ENCODE measurements at regions not wholly inside any gene's neighbourhood (a gene's known extent, or its start where the extent isn't known, plus 50 kb on each side); places are given as distances from the start of the nearest gene placed in this dataset.
A peak's percentile ranks its signal among the peaks of the same experiment; 100 is the strongest.

DNA sequence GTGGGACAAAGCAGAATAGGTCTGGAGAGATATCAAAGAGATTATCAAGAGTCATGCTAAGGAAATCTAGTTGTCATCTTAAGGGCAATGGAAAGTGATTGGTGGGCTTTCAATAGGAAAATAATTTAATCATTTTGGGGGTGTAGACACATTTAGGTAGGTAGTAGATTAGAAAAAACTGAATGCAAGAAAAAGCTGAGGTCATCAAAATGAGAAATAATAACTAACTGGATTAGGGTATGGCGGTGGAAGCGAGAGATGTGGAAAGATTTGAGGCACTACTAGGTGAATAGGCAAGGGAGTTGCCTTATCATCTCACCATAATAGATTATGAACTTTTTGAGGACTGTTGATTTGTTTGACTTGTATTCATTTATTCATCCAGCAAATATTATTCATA is 393.2 kb upstream of the ZNF608 start:
- H3K9me3 ChIP-seq = no peaks in the 10 kb centered on the region
- ATAC-seq (no peak), DNase-seq (no peak)
- no peak for TF ChIP-seq POLR2A (IDR thresholded peaks at IDR 0.05)
- TF ChIP-seq, protein P1, sequence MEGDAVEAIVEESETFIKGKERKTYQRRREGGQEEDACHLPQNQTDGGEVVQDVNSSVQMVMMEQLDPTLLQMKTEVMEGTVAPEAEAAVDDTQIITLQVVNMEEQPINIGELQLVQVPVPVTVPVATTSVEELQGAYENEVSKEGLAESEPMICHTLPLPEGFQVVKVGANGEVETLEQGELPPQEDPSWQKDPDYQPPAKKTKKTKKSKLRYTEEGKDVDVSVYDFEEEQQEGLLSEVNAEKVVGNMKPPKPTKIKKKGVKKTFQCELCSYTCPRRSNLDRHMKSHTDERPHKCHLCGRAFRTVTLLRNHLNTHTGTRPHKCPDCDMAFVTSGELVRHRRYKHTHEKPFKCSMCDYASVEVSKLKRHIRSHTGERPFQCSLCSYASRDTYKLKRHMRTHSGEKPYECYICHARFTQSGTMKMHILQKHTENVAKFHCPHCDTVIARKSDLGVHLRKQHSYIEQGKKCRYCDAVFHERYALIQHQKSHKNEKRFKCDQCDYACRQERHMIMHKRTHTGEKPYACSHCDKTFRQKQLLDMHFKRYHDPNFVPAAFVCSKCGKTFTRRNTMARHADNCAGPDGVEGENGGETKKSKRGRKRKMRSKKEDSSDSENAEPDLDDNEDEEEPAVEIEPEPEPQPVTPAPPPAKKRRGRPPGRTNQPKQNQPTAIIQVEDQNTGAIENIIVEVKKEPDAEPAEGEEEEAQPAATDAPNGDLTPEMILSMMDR (IDR thresholded peaks at IDR 0.05) = no peak
- no peaks in the 10 kb centered on the region for H3K36me3 ChIP-seq
- no peak overlapping the region for H3K4me3 ChIP-seq
- H3K4me1 ChIP-seq = peaks cover 0 to 12% (median 0%) of the 10 kb centered on the region in 12 donors
- intact Hi-C loops (cut with DNase I) = no loop called here
- no peaks in the 10 kb centered on the region for H3K27me3 ChIP-seq
- WGBS, 4 donors = 94 to 99% (median 97%) methylated on average over 2 of the region's 2 CpGs
- H3K27ac ChIP-seq = no peak overlapping the region

DNA sequence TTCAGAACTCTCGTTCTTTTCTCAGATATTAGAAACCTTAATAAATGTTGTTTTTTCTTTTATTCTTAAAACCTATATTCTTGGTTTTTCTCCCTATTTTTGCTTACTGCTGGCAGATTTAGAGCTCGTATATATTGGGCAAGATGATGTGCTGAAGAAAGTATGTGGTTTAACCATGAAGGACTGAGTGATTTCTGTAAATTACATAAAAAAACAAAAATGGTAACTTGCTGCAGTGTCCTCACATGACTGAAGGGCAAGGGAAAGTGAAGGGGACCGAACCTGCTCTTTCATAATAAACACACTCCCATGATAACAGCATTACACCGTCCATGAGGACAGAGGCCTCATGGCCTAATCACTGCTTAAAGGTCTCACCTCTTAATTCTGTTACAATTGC is 393.8 kb upstream of the ZNF608 start:
- H3K4me1 ChIP-seq = peaks cover 0 to 12% (median 0%) of the 10 kb centered on the region in 12 donors
- no peak for TF ChIP-seq POLR2A (IDR thresholded peaks at IDR 0.05)
- TF ChIP-seq, protein P1 (IDR thresholded peaks at IDR 0.05) = no peak
- no peaks in the 10 kb centered on the region for H3K36me3 ChIP-seq
- WGBS, 4 donors = 86 to 88% (median 87%) methylated on average over 4 of the region's 4 CpGs
- H3K27ac ChIP-seq = no peak overlapping the region
- intact Hi-C loops (cut with DNase I) = no loop called here
- no peak for DNase-seq
- H3K9me3 ChIP-seq = no peaks in the 10 kb centered on the region
- H3K4me3 ChIP-seq = no peak overlapping the region
- no peak for ATAC-seq
- H3K27me3 ChIP-seq = no peaks in the 10 kb centered on the region

DNA sequence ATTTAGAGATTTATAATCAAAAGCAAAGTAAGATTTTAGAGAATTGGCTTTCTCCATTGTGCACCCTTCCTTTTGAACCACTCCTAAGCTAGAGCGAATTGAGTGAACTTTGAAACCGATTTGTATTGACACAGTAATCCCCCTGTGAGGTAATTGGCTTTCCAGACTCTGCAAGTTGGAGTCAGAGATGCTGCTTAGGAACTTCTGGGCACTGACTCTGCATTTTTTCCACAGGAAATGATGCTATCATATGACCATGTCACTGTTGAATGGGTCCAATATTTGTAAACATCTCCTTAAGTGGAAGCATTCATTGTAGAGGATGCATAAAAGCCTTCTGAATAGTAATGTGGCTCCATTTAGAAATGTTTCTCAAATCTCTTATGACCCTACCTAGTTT is 394.4 kb upstream of the ZNF608 start:
- Histone ChIP-seq H3K36me3 (no peaks in the 10 kb centered on the region), H3K4me3 (no peak overlapping the region), H3K27ac (no peak overlapping the region), H3K4me1 (peaks cover 0 to 12% (median 0%) of the 10 kb centered on the region in 12 donors), H3K9me3 (no peaks in the 10 kb centered on the region), H3K27me3 (no peaks in the 10 kb centered on the region)
- ATAC-seq (peak in 3 of 4 donors; percentile 37 to 85 (median 46)), DNase-seq (peak in 2 of 5 donors; percentile 16 to 20)
- intact Hi-C loops (cut with DNase I) = no loop called here
- no peak for TF ChIP-seq POLR2A (IDR thresholded peaks at IDR 0.05)
- TF ChIP-seq, protein P1 (IDR thresholded peaks at IDR 0.05) = no peak
- 33 to 57% (median 45%) methylated on average over 2 of the region's 2 CpGs for WGBS, 4 donors

DNA sequence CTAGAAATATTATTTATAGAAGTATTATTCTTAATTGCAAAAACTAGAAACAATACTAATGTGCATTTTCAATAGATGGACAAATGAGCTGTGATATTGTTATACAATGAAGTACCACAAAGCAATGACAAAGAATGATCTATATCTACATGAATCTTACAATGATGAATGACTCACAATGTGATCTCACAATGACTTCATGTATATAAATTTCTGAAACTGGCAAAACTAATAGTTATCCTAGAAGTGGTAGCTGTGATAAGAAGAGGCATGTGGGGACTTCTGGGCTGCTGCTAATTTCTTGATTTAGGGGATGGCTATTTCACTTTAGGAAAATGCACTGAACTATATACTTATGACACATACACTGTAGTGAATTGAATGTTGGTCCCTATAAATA is 396.0 kb upstream of the ZNF608 start:
- H3K4me3 ChIP-seq = no peak overlapping the region
- intact Hi-C loops (cut with DNase I) = no loop called here
- peaks cover 0 to 12% (median 0%) of the 10 kb centered on the region in 12 donors for H3K4me1 ChIP-seq
- no peaks in the 10 kb centered on the region for H3K27me3 ChIP-seq
- no peaks in the 10 kb centered on the region for H3K36me3 ChIP-seq
- H3K27ac ChIP-seq = no peak overlapping the region
- DNase-seq (no peak), ATAC-seq (no peak)
- H3K9me3 ChIP-seq = no peaks in the 10 kb centered on the region
- TF ChIP-seq, protein P1 (IDR thresholded peaks at IDR 0.05) = no peak
- no peak for TF ChIP-seq POLR2A (IDR thresholded peaks at IDR 0.05)
